ENCODE measurements at regions not wholly inside any gene's neighbourhood (a gene's known extent, or its start where the extent isn't known, plus 50 kb on each side); places are given as distances from the start of the nearest gene placed in this dataset.

GRCh38 chr4:173934201-173934600, 349.3 kb downstream of the FBXO8 start:
- no peak overlapping the region for H3K4me3 ChIP-seq (ENCODE audit: low read depth, low read length)
- H3K27ac ChIP-seq = no peak overlapping the region
- no peak for TF ChIP-seq CTCF (IDR thresholded peaks at IDR 0.05; ENCODE audit: low read depth, low read length, missing control alignments)
- DNase-seq = no peak
- no peaks in the 10 kb centered on the region for H3K36me3 ChIP-seq (replicated peaks)
- no peaks in the 10 kb centered on the region for H3K27me3 ChIP-seq (replicated peaks)
- in situ Hi-C loops (cut with HindIII; ENCODE audit: low pct_ligation_motif_present, low sequenced_read_pairs) = no loop called here

- in situ Hi-C loops (cut with HindIII; ENCODE audit: low pct_ligation_motif_present, low sequenced_read_pairs) = no loop called here
- no peak for DNase-seq
- Histone ChIP-seq H3K36me3 (replicated peaks) (no peaks in the 10 kb centered on the region), H3K4me3 (ENCODE audit: low read depth, low read length) (no peak overlapping the region), H3K27me3 (replicated peaks) (no peaks in the 10 kb centered on the region), H3K27ac (no peak overlapping the region)
- no peak for TF ChIP-seq CTCF (IDR thresholded peaks at IDR 0.05; ENCODE audit: low read depth, low read length, missing control alignments)
These were observed 350.8 kb downstream of the FBXO8 start for GRCh38 chr4:173932701-173933100.

GRCh38 chr4:173930329-173930967, 353.0 kb downstream of the FBXO8 start:
- Histone ChIP-seq H3K27ac (no peak overlapping the region), H3K27me3 (replicated peaks) (no peaks in the 10 kb centered on the region), H3K4me3 (ENCODE audit: low read depth, low read length) (no peak overlapping the region), H3K36me3 (replicated peaks) (no peaks in the 10 kb centered on the region)
- TF ChIP-seq CTCF (IDR thresholded peaks at IDR 0.05; ENCODE audit: low read depth, low read length, missing control alignments) = no peak
- DNase-seq = no peak
- in situ Hi-C loops (cut with HindIII; ENCODE audit: low pct_ligation_motif_present, low sequenced_read_pairs) = no loop called here

- no peak for TF ChIP-seq CTCF (IDR thresholded peaks at IDR 0.05; ENCODE audit: low read depth, low read length, missing control alignments)
- no peak for DNase-seq
- H3K27me3 ChIP-seq (replicated peaks) = no peaks in the 10 kb centered on the region
- no peaks in the 10 kb centered on the region for H3K36me3 ChIP-seq (replicated peaks)
- no peak overlapping the region for H3K4me3 ChIP-seq (ENCODE audit: low read depth, low read length)
- in situ Hi-C loops (cut with HindIII; ENCODE audit: low pct_ligation_motif_present, low sequenced_read_pairs) = no loop called here
- H3K27ac ChIP-seq = no peak overlapping the region
These were observed 353.5 kb downstream of the FBXO8 start for GRCh38 chr4:173929921-173930320.

GRCh38 chr4:173924561-173924960, 358.9 kb downstream of the FBXO8 start:
- in situ Hi-C loops (cut with HindIII; ENCODE audit: low pct_ligation_motif_present, low sequenced_read_pairs) = no loop called here
- Histone ChIP-seq H3K4me3 (ENCODE audit: low read depth, low read length) (no peak overlapping the region), H3K27ac (no peak overlapping the region), H3K36me3 (replicated peaks) (no peaks in the 10 kb centered on the region), H3K27me3 (replicated peaks) (no peaks in the 10 kb centered on the region)
- no peak for TF ChIP-seq CTCF (IDR thresholded peaks at IDR 0.05; ENCODE audit: low read depth, low read length, missing control alignments)
- DNase-seq = no peak

- H3K27me3 ChIP-seq (replicated peaks) = no peaks in the 10 kb centered on the region
- DNase-seq = no peak
- no peak for TF ChIP-seq CTCF (IDR thresholded peaks at IDR 0.05; ENCODE audit: low read depth, low read length, missing control alignments)
- H3K36me3 ChIP-seq (replicated peaks) = no peaks in the 10 kb centered on the region
- no peak overlapping the region for H3K4me3 ChIP-seq (ENCODE audit: low read depth, low read length)
- in situ Hi-C loops (cut with HindIII; ENCODE audit: low pct_ligation_motif_present, low sequenced_read_pairs) = no loop called here
- H3K27ac ChIP-seq = no peak overlapping the region
These were observed 363.6 kb downstream of the FBXO8 start for GRCh38 chr4:173919861-173920260.

All from brain microvascular endothelial cell (primary cell).